CD4-positive, alpha-beta memory T cell (primary cell): ENCODE measurements at regions not wholly inside any gene's neighbourhood (a gene's known extent, or its start where the extent isn't known, plus 50 kb on each side); places are given as distances from the start of the nearest gene placed in this dataset.

Source experiments
- CTCF ChIA-PET: fragments of 350-600 bp; sonication (Branson Sonifier 250); formaldehyde crosslinking; loops from one replicate; lab custom pipeline; 2021; ENCODE audit warnings: inconsistent platforms; ENCODE audit not compliant: partially characterized antibody; lab: Charles Lee
- POLR2A ChIA-PET: fragments of 350-600 bp; sonication (Branson Sonifier 250); formaldehyde crosslinking; loops from one replicate; lab custom pipeline; 2021; ENCODE audit not compliant: partially characterized antibody; lab: Charles Lee
- DNase-seq, 5 donors: peaks; one replicate each; pipeline versions ENCODE4 v3.0.0 to v3.0.0-alpha.2; 2020 to 2022; ENCODE audit warnings: mixed read lengths in 1 of 5
- H3K27ac ChIP-seq: one replicate; pipeline ENCODE4 v1.7.0; 2013; ENCODE audit warnings: low read depth, low read length
- H3K27me3 ChIP-seq: 2 replicates; pipeline ENCODE4 v1.7.0; 2013; ENCODE audit warnings: mild to moderate bottlenecking, low read length, moderate library complexity; ENCODE audit not compliant: insufficient read depth
- H3K36me3 ChIP-seq: 2 replicates; pipeline ENCODE4 v1.7.0; 2013; ENCODE audit warnings: mild to moderate bottlenecking, low read length, moderate library complexity; ENCODE audit not compliant: insufficient read depth
- H3K4me1 ChIP-seq: 2 replicates; pipeline ENCODE4 v1.7.0; 2013; ENCODE audit warnings: mild to moderate bottlenecking, low read length, moderate library complexity; ENCODE audit not compliant: insufficient read depth
- H3K4me3 ChIP-seq, 2 donors: one replicate each; pipeline ENCODE4 v1.7.0; 2013; ENCODE audit warnings: low read length in 2 of 2, mild to moderate bottlenecking in 1 of 2
- H3K9me3 ChIP-seq, 2 donors: one replicate each; pipeline ENCODE4 v1.7.0; 2013; ENCODE audit warnings: low read length in 2 of 2, control low read depth in 1 of 2; ENCODE audit not compliant: control insufficient read depth in 1 of 2
- H3K27ac Mint-ChIP-seq, 7 donors: one replicate each; pipeline ENCODE4 v1.8.0; 2020 to 2021; ENCODE audit warnings: mixed read lengths in 7 of 7, mild to moderate bottlenecking in 6 of 7, inconsistent platforms in 3 of 7, moderate library complexity in 3 of 7
- H3K27me3 Mint-ChIP-seq, 2 donors: one replicate each; pipeline ENCODE4 v1.8.0; 2020 to 2021; ENCODE audit warnings: mixed read lengths in 2 of 2
- H3K36me3 Mint-ChIP-seq, 2 donors: one replicate each; pipeline ENCODE4 v1.8.0; 2020 to 2021; ENCODE audit warnings: mixed read lengths in 2 of 2, inconsistent platforms in 1 of 2, mild to moderate bottlenecking in 1 of 2
- H3K4me1 Mint-ChIP-seq, 4 donors: one replicate each; pipeline ENCODE4 v1.8.0; 2020 to 2021; ENCODE audit warnings: mixed read lengths in 4 of 4, mild to moderate bottlenecking in 1 of 4
- H3K4me3 Mint-ChIP-seq, 8 donors: one replicate each; pipeline ENCODE4 v1.8.0; 2020 to 2021; ENCODE audit warnings: mixed read lengths in 8 of 8, mild to moderate bottlenecking in 7 of 8, moderate library complexity in 6 of 8, inconsistent platforms in 3 of 8
- H3K9me3 Mint-ChIP-seq, 8 donors: one replicate each; pipeline ENCODE4 v1.8.0; 2020 to 2021; ENCODE audit warnings: mixed read lengths in 8 of 8, mild to moderate bottlenecking in 5 of 8, inconsistent platforms in 3 of 8, moderate library complexity in 1 of 8
- intact Hi-C: fragments of 100-400 bp; cut with micrococcal nuclease; formaldehyde crosslinking; loops from one replicate; pipeline ENCODE4 v1.15.1; 2023

GRCh38 chr2:16413285-16413684 lies 252.3 kb downstream of the CYRIA start:
- POLR2A ChIA-PET = no interaction called here
- no peaks in the 10 kb centered on the region for H3K4me1 Mint-ChIP-seq

GRCh38 chr2:16412321-16413030 lies 253.2 kb downstream of the CYRIA start:
- Histone ChIP-seq H3K27ac (no peak overlapping the region), H3K4me1 (no peaks in the 10 kb centered on the region), H3K36me3 (no peaks in the 10 kb centered on the region), H3K9me3 (no peaks in the 10 kb centered on the region), H3K27me3 (no peaks in the 10 kb centered on the region), H3K4me3 (no peak overlapping the region)
- Mint-ChIP-seq H3K36me3 (no peaks in the 10 kb centered on the region), H3K4me3 (no peak overlapping the region), H3K9me3 (peaks cover 0 to 10% (median 5%) of the 10 kb centered on the region in 8 donors), H3K27me3 (peaks cover 2 to 3% of the 10 kb centered on the region in 2 donors), H3K27ac (no peak overlapping the region), H3K4me1 (no peaks in the 10 kb centered on the region)
- intact Hi-C loops = no loop called here
- ChIA-PET POLR2A (no interaction called here), CTCF (no interaction called here)
- DNase-seq = no peak

More at GRCh38 chr2:16413285-16413684, 252.3 kb downstream of the CYRIA start:
- no peak for DNase-seq
- Histone ChIP-seq H3K27ac (no peak overlapping the region), H3K4me3 (no peak overlapping the region), H3K9me3 (no peaks in the 10 kb centered on the region), H3K4me1 (no peaks in the 10 kb centered on the region), H3K27me3 (no peaks in the 10 kb centered on the region), H3K36me3 (no peaks in the 10 kb centered on the region)
- intact Hi-C loops = no loop called here
- Mint-ChIP-seq H3K27ac (no peak overlapping the region), H3K27me3 (peaks cover 2 to 3% of the 10 kb centered on the region in 2 donors), H3K4me3 (no peak overlapping the region), H3K36me3 (no peaks in the 10 kb centered on the region), H3K9me3 (peaks cover 0 to 10% (median 5%) of the 10 kb centered on the region in 8 donors)
- CTCF ChIA-PET = no interaction called here

- H3K4me3 Mint-ChIP-seq = no peak overlapping the region
- ChIA-PET POLR2A (no interaction called here), CTCF (no interaction called here)
- Histone ChIP-seq H3K27ac (no peak overlapping the region), H3K36me3 (no peaks in the 10 kb centered on the region), H3K4me3 (no peak overlapping the region), H3K9me3 (no peaks in the 10 kb centered on the region), H3K27me3 (no peaks in the 10 kb centered on the region), H3K4me1 (no peaks in the 10 kb centered on the region)
- intact Hi-C loops = no loop called here
- peaks cover 2 to 3% of the 10 kb centered on the region in 2 donors for H3K27me3 Mint-ChIP-seq
- no peak overlapping the region for H3K27ac Mint-ChIP-seq
- no peaks in the 10 kb centered on the region for H3K36me3 Mint-ChIP-seq
- H3K9me3 Mint-ChIP-seq = peaks cover 0 to 10% (median 5%) of the 10 kb centered on the region in 8 donors
- no peaks in the 10 kb centered on the region for H3K4me1 Mint-ChIP-seq
- DNase-seq = no peak
Measured at GRCh38 chr2:16411788-16412187, 253.8 kb downstream of the CYRIA start.

GRCh38 chr2:16409849-16410248 lies 255.8 kb downstream of the CYRIA start:
- peaks cover 0 to 7% (median under 1%) of the 10 kb centered on the region in 8 donors for H3K9me3 Mint-ChIP-seq
- H3K27ac ChIP-seq = no peak overlapping the region
- DNase-seq = no peak
- no peaks in the 10 kb centered on the region for H3K9me3 ChIP-seq
- no peaks in the 10 kb centered on the region for H3K27me3 ChIP-seq
- H3K36me3 Mint-ChIP-seq = no peaks in the 10 kb centered on the region
- ChIA-PET CTCF (no interaction called here), POLR2A (interaction anchor here (0.6 kb wide), 1 partner anchor 9 kb away, joined by 3 read pairs; no protein-coding TSS in a partner anchor)
- peaks cover 2 to 3% of the 10 kb centered on the region in 2 donors for H3K27me3 Mint-ChIP-seq
- H3K4me3 ChIP-seq = no peak overlapping the region
- H3K4me1 Mint-ChIP-seq = no peaks in the 10 kb centered on the region
- no peaks in the 10 kb centered on the region for H3K4me1 ChIP-seq
- intact Hi-C loops = no loop called here
- H3K36me3 ChIP-seq = no peaks in the 10 kb centered on the region
- H3K4me3 Mint-ChIP-seq = no peak overlapping the region
- H3K27ac Mint-ChIP-seq = no peak overlapping the region

- H3K4me1 ChIP-seq = no peaks in the 10 kb centered on the region
- no peak for DNase-seq
- H3K27ac ChIP-seq = no peak overlapping the region
- ChIA-PET CTCF (no interaction called here), POLR2A (no interaction called here)
- intact Hi-C loops = no loop called here
- Mint-ChIP-seq H3K9me3 (peaks cover 0 to 7% (median 0%) of the 10 kb centered on the region in 8 donors), H3K4me1 (no peaks in the 10 kb centered on the region), H3K27me3 (peaks cover 2 to 3% of the 10 kb centered on the region in 2 donors), H3K36me3 (no peaks in the 10 kb centered on the region), H3K4me3 (no peak overlapping the region), H3K27ac (no peak overlapping the region)
- no peaks in the 10 kb centered on the region for H3K9me3 ChIP-seq
- H3K4me3 ChIP-seq = no peak overlapping the region
- no peaks in the 10 kb centered on the region for H3K27me3 ChIP-seq
- no peaks in the 10 kb centered on the region for H3K36me3 ChIP-seq
Measured at GRCh38 chr2:16409006-16409390, 256.6 kb downstream of the CYRIA start.

GRCh38 chr2:16408331-16409005 lies 257.2 kb downstream of the CYRIA start:
- DNase-seq = no peak
- H3K4me3 Mint-ChIP-seq = no peak overlapping the region
- no peaks in the 10 kb centered on the region for H3K36me3 Mint-ChIP-seq
- no peaks in the 10 kb centered on the region for H3K27me3 ChIP-seq
- no peaks in the 10 kb centered on the region for H3K9me3 ChIP-seq
- ChIA-PET CTCF (no interaction called here), POLR2A (no interaction called here)
- H3K4me1 ChIP-seq = no peaks in the 10 kb centered on the region
- H3K27ac Mint-ChIP-seq = no peak overlapping the region
- no peak overlapping the region for H3K27ac ChIP-seq
- peaks cover 2 to 3% of the 10 kb centered on the region in 2 donors for H3K27me3 Mint-ChIP-seq
- no peak overlapping the region for H3K4me3 ChIP-seq
- intact Hi-C loops = no loop called here
- H3K4me1 Mint-ChIP-seq = no peaks in the 10 kb centered on the region
- peaks cover 0 to 7% (median 0%) of the 10 kb centered on the region in 8 donors for H3K9me3 Mint-ChIP-seq
- no peaks in the 10 kb centered on the region for H3K36me3 ChIP-seq

- H3K9me3 Mint-ChIP-seq = peaks cover 0 to 7% (median under 1%) of the 10 kb centered on the region in 8 donors
- Histone ChIP-seq H3K4me1 (no peaks in the 10 kb centered on the region), H3K4me3 (no peak overlapping the region), H3K36me3 (no peaks in the 10 kb centered on the region), H3K27me3 (no peaks in the 10 kb centered on the region), H3K27ac (no peak overlapping the region), H3K9me3 (no peaks in the 10 kb centered on the region)
- peaks cover 0 to 3% of the 10 kb centered on the region in 2 donors for H3K27me3 Mint-ChIP-seq
- H3K4me3 Mint-ChIP-seq = no peak overlapping the region
- H3K27ac Mint-ChIP-seq = no peak overlapping the region
- H3K4me1 Mint-ChIP-seq = no peaks in the 10 kb centered on the region
- H3K36me3 Mint-ChIP-seq = no peaks in the 10 kb centered on the region
- no peak for DNase-seq
- intact Hi-C loops = no loop called here
- CTCF ChIA-PET = interaction anchor here (1.1 kb wide), 1 partner anchor 10 kb away, joined by 3 read pairs; no protein-coding TSS in a partner anchor
- POLR2A ChIA-PET = no interaction called here
Measured at GRCh38 chr2:16407358-16407757, 258.3 kb downstream of the CYRIA start.
